ENCODE measurements at regions not wholly inside any gene's neighbourhood (a gene's known extent, or its start where the extent isn't known, plus 50 kb on each side); places are given as distances from the start of the nearest gene placed in this dataset.

DNA sequence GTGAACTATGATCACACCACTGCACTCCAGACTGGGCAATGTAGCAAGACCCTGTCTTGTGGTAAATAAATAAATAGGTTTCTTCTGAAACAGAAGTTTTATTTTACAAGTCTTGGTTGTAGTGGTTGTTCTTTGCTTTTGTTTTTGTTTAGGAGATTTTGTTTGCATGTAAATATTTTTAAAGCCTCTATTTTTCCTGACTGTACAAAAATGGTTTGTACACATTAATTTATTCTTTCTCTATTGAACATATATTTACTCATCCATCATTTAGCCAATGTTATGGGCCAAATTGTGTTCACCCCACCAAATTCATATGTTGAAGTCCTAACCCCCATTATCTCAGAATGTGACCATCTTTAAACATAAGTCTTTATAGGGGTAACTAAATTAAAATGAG, 580.1 kb downstream of the EPHA4 start:
- no peak overlapping the region for H3K27ac ChIP-seq (ENCODE audit: low read depth, low read length)
- no peak overlapping the region for H3K4me3 ChIP-seq (ENCODE audit: low read depth, low read length)
- no peaks in the 10 kb centered on the region for H3K9me3 ChIP-seq (ENCODE audit: control insufficient read depth, insufficient read depth, low read depth, low read length)
- no peak overlapping the region for H3K9ac ChIP-seq (ENCODE audit: low read length)
- no peaks in the 10 kb centered on the region for H3K36me3 ChIP-seq (ENCODE audit: control insufficient read depth, insufficient read depth, low read length)
- no peaks in the 10 kb centered on the region for H3K4me1 ChIP-seq (ENCODE audit: control insufficient read depth, insufficient read depth, low read length)
- H3K27me3 ChIP-seq (ENCODE audit: control insufficient read depth, insufficient read depth, low read length): no peaks in the 10 kb centered on the region

- Histone ChIP-seq H3K4me1 (ENCODE audit: control insufficient read depth, insufficient read depth, low read length) (no peaks in the 10 kb centered on the region), H3K27ac (ENCODE audit: low read depth, low read length) (no peak overlapping the region), H3K9me3 (ENCODE audit: control insufficient read depth, insufficient read depth, low read depth, low read length) (no peaks in the 10 kb centered on the region), H3K27me3 (ENCODE audit: control insufficient read depth, insufficient read depth, low read length) (no peaks in the 10 kb centered on the region), H3K4me3 (ENCODE audit: low read depth, low read length) (no peak overlapping the region), H3K9ac (ENCODE audit: low read length) (no peak overlapping the region), H3K36me3 (ENCODE audit: control insufficient read depth, insufficient read depth, low read length) (no peaks in the 10 kb centered on the region)
These were observed 577.3 kb downstream of the EPHA4 start for GRCh38 chr2:220994846-220995245.

- H3K27ac ChIP-seq (ENCODE audit: low read depth, low read length): no peak overlapping the region
- no peaks in the 10 kb centered on the region for H3K4me1 ChIP-seq (ENCODE audit: control insufficient read depth, insufficient read depth, low read length)
- H3K9ac ChIP-seq (ENCODE audit: low read length): no peak overlapping the region
- H3K9me3 ChIP-seq (ENCODE audit: control insufficient read depth, insufficient read depth, low read depth, low read length): no peaks in the 10 kb centered on the region
- no peaks in the 10 kb centered on the region for H3K36me3 ChIP-seq (ENCODE audit: control insufficient read depth, insufficient read depth, low read length)
- no peak overlapping the region for H3K4me3 ChIP-seq (ENCODE audit: low read depth, low read length)
- no peaks in the 10 kb centered on the region for H3K27me3 ChIP-seq (ENCODE audit: control insufficient read depth, insufficient read depth, low read length)
These were observed 576.5 kb downstream of the EPHA4 start for GRCh38 chr2:220995581-220995980.

DNA sequence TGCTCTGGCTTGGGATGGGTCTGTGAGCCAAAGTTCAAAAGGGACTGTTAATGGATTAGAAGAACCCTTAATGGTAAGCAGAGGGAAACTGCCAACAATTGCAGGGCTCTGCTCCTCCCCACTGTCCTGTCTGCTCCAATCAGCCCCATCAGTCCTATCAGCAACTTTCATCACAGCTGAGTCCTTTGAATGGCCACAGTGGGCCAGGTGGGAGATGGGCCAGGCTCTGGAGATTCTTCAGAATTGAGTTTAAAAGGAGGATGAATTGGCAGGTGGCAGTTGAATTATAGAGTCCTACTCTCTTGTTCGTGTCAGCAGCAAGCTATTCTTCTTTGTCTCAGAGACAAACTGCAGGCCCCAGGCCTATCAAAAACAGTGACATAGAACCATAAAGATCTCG, 573.9 kb downstream of the EPHA4 start:
- no peak overlapping the region for H3K9ac ChIP-seq (ENCODE audit: low read length)
- H3K27me3 ChIP-seq (ENCODE audit: control insufficient read depth, insufficient read depth, low read length): no peaks in the 10 kb centered on the region
- H3K4me3 ChIP-seq (ENCODE audit: low read depth, low read length): no peak overlapping the region
- H3K4me1 ChIP-seq (ENCODE audit: control insufficient read depth, insufficient read depth, low read length): peaks cover 3% of the 10 kb centered on the region; the same call in 1 of the 2 replicates
- no peaks in the 10 kb centered on the region for H3K9me3 ChIP-seq (ENCODE audit: control insufficient read depth, insufficient read depth, low read depth, low read length)
- H3K36me3 ChIP-seq (ENCODE audit: control insufficient read depth, insufficient read depth, low read length): no peaks in the 10 kb centered on the region
- no peak overlapping the region for H3K27ac ChIP-seq (ENCODE audit: low read depth, low read length)

- H3K9ac ChIP-seq (ENCODE audit: low read length): no peak overlapping the region
- H3K9me3 ChIP-seq (ENCODE audit: control insufficient read depth, insufficient read depth, low read depth, low read length): no peaks in the 10 kb centered on the region
- H3K4me3 ChIP-seq (ENCODE audit: low read depth, low read length): no peak overlapping the region
- H3K27ac ChIP-seq (ENCODE audit: low read depth, low read length): no peak overlapping the region
- no peaks in the 10 kb centered on the region for H3K36me3 ChIP-seq (ENCODE audit: control insufficient read depth, insufficient read depth, low read length)
- peaks cover 8% of the 10 kb centered on the region; the same call in 1 of the 2 replicates for H3K4me1 ChIP-seq (ENCODE audit: control insufficient read depth, insufficient read depth, low read length)
- no peaks in the 10 kb centered on the region for H3K27me3 ChIP-seq (ENCODE audit: control insufficient read depth, insufficient read depth, low read length)
These were observed 572.7 kb downstream of the EPHA4 start for GRCh38 chr2:220999356-220999755.

- Histone ChIP-seq H3K27ac (ENCODE audit: low read depth, low read length) (no peak overlapping the region), H3K9ac (ENCODE audit: low read length) (no peak overlapping the region), H3K4me1 (ENCODE audit: control insufficient read depth, insufficient read depth, low read length) (peaks cover 8% of the 10 kb centered on the region; the same call in 1 of the 2 replicates), H3K36me3 (ENCODE audit: control insufficient read depth, insufficient read depth, low read length) (no peaks in the 10 kb centered on the region), H3K4me3 (ENCODE audit: low read depth, low read length) (no peak overlapping the region), H3K9me3 (ENCODE audit: control insufficient read depth, insufficient read depth, low read depth, low read length) (no peaks in the 10 kb centered on the region), H3K27me3 (ENCODE audit: control insufficient read depth, insufficient read depth, low read length) (no peaks in the 10 kb centered on the region)
These were observed 570.7 kb downstream of the EPHA4 start for GRCh38 chr2:221001381-221001801.

- no peak overlapping the region for H3K4me3 ChIP-seq (ENCODE audit: low read depth, low read length)
- H3K36me3 ChIP-seq (ENCODE audit: control insufficient read depth, insufficient read depth, low read length): no peaks in the 10 kb centered on the region
- peaks cover 8% of the 10 kb centered on the region; the same call in 1 of the 2 replicates for H3K4me1 ChIP-seq (ENCODE audit: control insufficient read depth, insufficient read depth, low read length)
- H3K27me3 ChIP-seq (ENCODE audit: control insufficient read depth, insufficient read depth, low read length): no peaks in the 10 kb centered on the region
- no peak overlapping the region for H3K9ac ChIP-seq (ENCODE audit: low read length)
- no peaks in the 10 kb centered on the region for H3K9me3 ChIP-seq (ENCODE audit: control insufficient read depth, insufficient read depth, low read depth, low read length)
- no peak overlapping the region for H3K27ac ChIP-seq (ENCODE audit: low read depth, low read length)
These were observed 569.9 kb downstream of the EPHA4 start for GRCh38 chr2:221002101-221002685.

DNA sequence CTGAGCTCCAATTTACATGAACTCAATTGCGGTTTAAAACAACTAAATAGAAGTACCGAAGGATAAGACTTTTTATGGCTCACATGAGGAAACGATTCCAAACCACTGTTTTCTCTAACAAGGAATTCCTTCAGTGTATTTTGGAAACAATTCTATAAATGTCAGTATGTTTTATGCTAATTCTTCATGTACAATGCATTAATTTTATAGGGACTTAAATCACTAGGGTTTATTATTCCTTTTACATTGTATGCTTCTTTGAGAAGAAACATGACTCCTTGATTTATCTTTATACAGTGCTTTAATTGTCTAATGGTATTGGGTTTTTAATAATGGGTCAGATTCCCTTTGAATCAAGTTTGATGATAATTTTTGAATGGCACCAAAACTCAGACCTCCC, 566.8 kb downstream of the EPHA4 start:
- Histone ChIP-seq H3K36me3 (ENCODE audit: control insufficient read depth, insufficient read depth, low read length) (no peaks in the 10 kb centered on the region), H3K27me3 (ENCODE audit: control insufficient read depth, insufficient read depth, low read length) (no peaks in the 10 kb centered on the region), H3K9me3 (ENCODE audit: control insufficient read depth, insufficient read depth, low read depth, low read length) (no peaks in the 10 kb centered on the region), H3K4me3 (ENCODE audit: low read depth, low read length) (no peak overlapping the region), H3K9ac (ENCODE audit: low read length) (no peak overlapping the region), H3K4me1 (ENCODE audit: control insufficient read depth, insufficient read depth, low read length) (peaks cover 8% of the 10 kb centered on the region; the same call in 1 of the 2 replicates), H3K27ac (ENCODE audit: low read depth, low read length) (no peak overlapping the region)

DNA sequence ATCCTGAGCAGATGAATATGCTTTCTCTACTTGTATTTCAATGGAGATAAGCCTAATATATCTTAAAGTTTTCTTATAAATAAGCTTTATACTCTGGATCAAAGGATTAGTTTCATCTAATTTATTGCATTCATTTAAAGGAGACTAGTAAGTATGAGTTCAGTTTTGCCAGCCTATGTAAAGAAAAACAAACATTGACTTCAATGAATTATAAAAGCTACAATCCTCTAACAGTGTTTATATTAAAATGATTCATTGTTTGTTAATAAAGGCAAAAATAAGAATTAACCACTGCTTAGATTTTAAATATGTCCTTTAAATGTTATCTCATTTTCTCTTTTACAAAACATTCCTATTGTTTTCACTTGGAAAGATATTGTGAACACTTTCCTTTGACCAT, 566.0 kb downstream of the EPHA4 start:
- no peaks in the 10 kb centered on the region for H3K36me3 ChIP-seq (ENCODE audit: control insufficient read depth, insufficient read depth, low read length)
- no peaks in the 10 kb centered on the region for H3K27me3 ChIP-seq (ENCODE audit: control insufficient read depth, insufficient read depth, low read length)
- peaks cover 8% of the 10 kb centered on the region; the same call in 1 of the 2 replicates for H3K4me1 ChIP-seq (ENCODE audit: control insufficient read depth, insufficient read depth, low read length)
- no peak overlapping the region for H3K27ac ChIP-seq (ENCODE audit: low read depth, low read length)
- no peaks in the 10 kb centered on the region for H3K9me3 ChIP-seq (ENCODE audit: control insufficient read depth, insufficient read depth, low read depth, low read length)
- H3K4me3 ChIP-seq (ENCODE audit: low read depth, low read length): no peak overlapping the region
- no peak overlapping the region for H3K9ac ChIP-seq (ENCODE audit: low read length)

- Histone ChIP-seq H3K36me3 (ENCODE audit: control insufficient read depth, insufficient read depth, low read length) (no peaks in the 10 kb centered on the region), H3K9me3 (ENCODE audit: control insufficient read depth, insufficient read depth, low read depth, low read length) (no peaks in the 10 kb centered on the region), H3K4me3 (ENCODE audit: low read depth, low read length) (no peak overlapping the region), H3K27me3 (ENCODE audit: control insufficient read depth, insufficient read depth, low read length) (no peaks in the 10 kb centered on the region), H3K9ac (ENCODE audit: low read length) (no peak overlapping the region), H3K4me1 (ENCODE audit: control insufficient read depth, insufficient read depth, low read length) (peaks cover 5% of the 10 kb centered on the region; the same call in 1 of the 2 replicates), H3K27ac (ENCODE audit: low read depth, low read length) (no peak overlapping the region)
These were observed 555.6 kb downstream of the EPHA4 start for GRCh38 chr2:221016551-221016950.

DNA sequence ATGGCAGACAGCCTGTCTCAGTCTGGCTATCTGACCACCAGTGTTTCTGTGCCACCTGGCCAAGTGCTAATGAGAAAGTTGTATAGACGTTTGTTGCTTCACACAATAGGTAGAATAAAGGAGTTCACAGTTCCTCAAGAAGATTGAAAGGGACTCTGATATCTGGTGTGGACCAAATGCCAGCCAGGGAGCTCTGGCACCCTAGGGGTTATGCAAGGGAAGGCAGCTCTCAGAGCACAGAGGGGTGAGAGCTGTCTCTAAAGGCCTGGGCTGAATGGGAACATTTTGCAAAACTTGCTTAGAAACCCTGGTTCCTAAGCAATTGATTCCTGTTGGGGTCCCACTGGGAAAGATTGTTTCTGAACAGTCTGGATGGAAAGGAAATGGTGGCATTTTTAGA, 553.8 kb downstream of the EPHA4 start:
- H3K27ac ChIP-seq (ENCODE audit: low read depth, low read length): no peak overlapping the region
- no peaks in the 10 kb centered on the region for H3K36me3 ChIP-seq (ENCODE audit: control insufficient read depth, insufficient read depth, low read length)
- peaks cover 5% of the 10 kb centered on the region; the same call in 1 of the 2 replicates for H3K4me1 ChIP-seq (ENCODE audit: control insufficient read depth, insufficient read depth, low read length)
- H3K9ac ChIP-seq (ENCODE audit: low read length): no peak overlapping the region
- H3K4me3 ChIP-seq (ENCODE audit: low read depth, low read length): no peak overlapping the region
- no peaks in the 10 kb centered on the region for H3K9me3 ChIP-seq (ENCODE audit: control insufficient read depth, insufficient read depth, low read depth, low read length)
- H3K27me3 ChIP-seq (ENCODE audit: control insufficient read depth, insufficient read depth, low read length): no peaks in the 10 kb centered on the region

Measured in HUES6 (cell line).